Activated T-cell treated with anti-CD3 and anti-CD28 coated beads, Interleukin-2, amount 50 U/mL, for 72 hours (primary cell): ENCODE measurements at regions not wholly inside any gene's neighbourhood (a gene's known extent, or its start where the extent isn't known, plus 50 kb on each side); places are given as distances from the start of the nearest gene placed in this dataset.
"Not testable (repeated sequence)": the region's sequence is repeated elsewhere in the genome, so short reads cannot be mapped to it uniquely, and the experiment has no call there.

Experiments used
- ATAC-seq, 2 donors: fragments of 150-1000 bp; cut with Tn5 transposase; replicated peaks in 1 of 2; 2 replicates each; pipeline ENCODE4 v1.10.0; 2021; ENCODE audit warnings: moderate library complexity in 2 of 2, mild to moderate bottlenecking in 1 of 2
- DNase-seq, 2 donors: peaks; one replicate each; pipeline ENCODE4 v3.0.0; 2021 to 2022; ENCODE audit warnings: mixed read lengths in 1 of 2
- H3K27ac Mint-ChIP-seq: one replicate; pipeline ENCODE4 v1.8.0; 2022; ENCODE audit warnings: mild to moderate bottlenecking, moderate library complexity, mixed read lengths
- H3K27me3 Mint-ChIP-seq: one replicate; pipeline ENCODE4 v1.8.0; 2022; ENCODE audit warnings: low read depth, mixed read lengths
- H3K36me3 Mint-ChIP-seq, 2 donors: one replicate each; pipeline ENCODE4 v1.8.0; 2022; ENCODE audit warnings: mixed read lengths in 2 of 2, mild to moderate bottlenecking in 1 of 2; ENCODE audit not compliant: insufficient read depth in 2 of 2
- H3K4me1 Mint-ChIP-seq: one replicate; pipeline ENCODE4 v1.8.0; 2022; ENCODE audit warnings: low read depth, mixed read lengths
- H3K4me3 Mint-ChIP-seq, 2 donors: one replicate each; pipeline ENCODE4 v1.8.0; 2022; ENCODE audit warnings: mild to moderate bottlenecking in 2 of 2, mixed read lengths in 2 of 2, moderate library complexity in 2 of 2
- H3K9me3 Mint-ChIP-seq, 2 donors: one replicate each; pipeline ENCODE4 v1.8.0; 2022; ENCODE audit warnings: mixed read lengths in 2 of 2

DNA sequence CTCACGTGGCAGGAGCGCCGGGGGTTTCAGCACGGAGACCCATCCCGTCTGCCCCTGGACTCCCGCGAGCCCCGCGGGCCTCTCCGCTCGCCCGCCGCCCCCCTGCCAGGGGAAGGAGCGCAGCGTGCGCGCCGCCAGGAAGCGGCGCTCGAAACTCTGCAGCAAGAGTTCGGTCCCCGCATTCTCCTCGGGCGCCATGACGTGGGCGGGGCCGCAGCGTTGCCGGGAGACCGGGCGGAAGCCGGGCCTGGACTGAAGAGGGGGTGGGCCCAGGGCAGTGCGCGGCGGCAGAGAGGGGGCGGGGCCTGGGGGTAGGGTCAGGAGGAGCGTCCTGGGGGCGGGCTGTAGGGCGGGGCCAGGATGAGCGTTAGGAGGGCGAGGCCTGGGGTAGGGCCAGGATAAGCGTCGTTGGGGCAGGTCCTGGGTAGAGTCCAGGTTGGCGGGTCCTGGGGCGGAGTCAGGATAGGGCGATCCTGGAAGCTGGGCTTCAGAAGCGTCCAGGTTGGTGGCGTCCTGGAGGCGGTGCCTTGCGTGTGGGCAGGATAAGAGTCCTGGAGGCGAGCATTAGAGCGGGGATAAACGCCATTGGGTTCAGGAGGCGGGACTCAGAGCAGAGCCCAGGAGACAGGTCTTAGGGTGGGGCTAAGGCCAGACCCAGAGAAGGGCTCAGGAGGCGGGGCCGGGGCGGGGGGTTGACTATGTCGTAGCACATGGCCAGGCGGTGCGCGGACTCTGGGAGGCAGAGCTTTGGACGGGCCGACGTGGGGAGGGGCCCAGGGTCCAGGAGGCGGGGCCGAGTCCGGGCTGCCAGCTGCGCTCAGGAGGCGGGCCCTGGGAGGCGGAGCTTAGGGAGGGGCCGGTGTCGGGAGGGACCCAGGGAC, 229.0 kb upstream of the FRG2C start:
- not testable (repeated sequence) for H3K36me3 Mint-ChIP-seq, H3K27me3 Mint-ChIP-seq, H3K4me1 Mint-ChIP-seq, H3K9me3 Mint-ChIP-seq
- peak overlapping the region; percentile 94 to 98 for H3K4me3 Mint-ChIP-seq
- ATAC-seq (peak; percentile 100), DNase-seq (peak; percentile 91 to 96)
- peak overlapping the region; percentile 97 for H3K27ac Mint-ChIP-seq

DNA sequence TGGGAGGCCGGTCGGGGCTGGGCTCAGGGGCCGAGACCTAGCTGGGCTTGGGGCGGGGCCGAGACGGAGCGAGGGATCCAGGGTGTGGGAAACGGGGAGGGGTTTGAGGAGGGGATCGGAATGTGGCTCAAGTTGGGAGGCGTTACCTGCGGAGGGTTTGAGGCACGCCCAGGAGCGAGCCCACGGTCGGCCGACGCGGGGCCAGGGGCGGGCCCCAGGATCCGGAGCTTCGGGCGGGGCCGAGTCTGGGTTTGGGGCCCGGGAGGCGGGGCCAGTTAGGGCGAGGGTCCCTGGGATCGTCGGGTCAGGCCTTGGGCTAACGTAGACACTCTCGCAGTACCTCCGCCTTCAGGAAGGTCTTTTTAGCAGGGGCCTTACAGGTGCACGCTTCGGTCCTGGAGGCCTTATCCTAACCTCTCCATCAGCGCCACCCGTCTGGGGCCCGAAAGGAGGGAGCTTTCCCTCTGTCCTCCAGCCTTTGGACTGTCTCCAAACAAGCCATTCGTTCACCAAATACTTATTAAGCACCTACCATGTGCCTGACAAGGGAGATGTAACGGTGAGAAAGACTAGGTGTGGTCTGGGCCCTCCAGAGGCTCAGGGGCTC, 228.2 kb upstream of the FRG2C start:
- H3K4me1 Mint-ChIP-seq, H3K36me3 Mint-ChIP-seq, DNase-seq, H3K27me3 Mint-ChIP-seq, ATAC-seq, H3K9me3 Mint-ChIP-seq: not testable (repeated sequence)
- Mint-ChIP-seq H3K4me3 (peak overlapping the region; percentile 94 to 98), H3K27ac (peak overlapping the region; percentile 57)

DNA sequence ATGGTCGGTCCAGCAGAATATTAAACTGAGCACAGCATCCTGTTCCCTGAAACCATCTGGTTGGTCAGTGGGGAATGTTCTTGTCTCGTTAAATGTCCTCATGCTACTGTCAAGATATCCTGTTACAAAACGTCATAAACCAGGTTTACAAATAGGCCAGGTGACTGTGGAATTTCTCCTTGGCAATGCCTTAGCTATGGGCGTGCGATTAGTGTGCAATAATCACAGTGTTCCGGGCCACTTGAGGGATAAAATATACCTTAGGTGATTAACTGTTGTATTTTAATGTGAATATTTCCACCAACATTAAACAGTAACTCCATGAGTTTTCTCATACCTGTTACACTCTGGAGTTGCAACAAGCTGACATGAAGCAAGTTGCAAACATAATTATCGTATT, 223.1 kb upstream of the FRG2C start:
- not testable (repeated sequence) for DNase-seq, H3K27ac Mint-ChIP-seq, ATAC-seq, H3K36me3 Mint-ChIP-seq, H3K9me3 Mint-ChIP-seq, H3K4me1 Mint-ChIP-seq, H3K4me3 Mint-ChIP-seq, H3K27me3 Mint-ChIP-seq

DNA sequence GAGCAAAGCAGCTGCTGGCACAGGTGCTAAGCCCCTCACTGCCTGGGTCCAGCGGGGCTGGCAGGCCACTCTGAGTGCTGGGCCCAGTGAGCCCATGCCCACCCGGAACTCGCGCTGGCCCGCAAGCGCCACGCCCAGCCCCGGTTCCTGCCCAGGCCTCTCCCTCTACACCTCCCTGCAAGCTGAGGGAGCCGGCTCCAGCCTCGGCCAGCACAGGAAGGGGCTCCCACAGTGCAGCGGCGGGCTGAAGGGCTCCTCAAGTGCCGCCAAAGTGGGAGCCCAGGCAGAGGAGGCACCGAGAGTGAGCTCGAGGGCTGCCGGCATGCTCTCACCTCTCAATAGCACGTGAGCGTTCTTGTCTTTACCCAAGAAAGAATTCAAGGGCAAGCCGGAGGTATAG, 219.5 kb upstream of the FRG2C start:
- H3K4me3 Mint-ChIP-seq, H3K4me1 Mint-ChIP-seq, H3K27me3 Mint-ChIP-seq, H3K27ac Mint-ChIP-seq, H3K36me3 Mint-ChIP-seq, DNase-seq, H3K9me3 Mint-ChIP-seq, ATAC-seq: not testable (repeated sequence)

DNA sequence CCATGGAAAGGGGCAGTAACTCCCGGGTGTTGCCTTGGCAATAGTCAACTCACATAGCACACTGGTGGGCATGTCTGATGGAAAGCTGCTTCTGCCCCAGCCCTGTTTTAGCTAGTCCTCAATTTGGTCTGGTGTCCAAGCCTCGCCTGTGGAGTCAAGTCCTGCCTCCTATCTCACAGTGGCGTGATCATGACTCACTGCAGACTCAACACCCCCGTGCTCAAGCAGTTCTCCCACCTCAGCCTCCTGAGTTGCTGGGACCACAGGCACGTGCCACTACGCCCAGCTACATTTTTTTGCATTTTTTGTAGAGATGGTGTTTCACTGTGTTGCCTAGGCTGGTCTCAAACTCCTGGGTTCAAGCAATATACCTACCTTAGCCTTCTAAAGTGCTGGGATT, 218.9 kb upstream of the FRG2C start:
- ATAC-seq, H3K4me1 Mint-ChIP-seq, H3K9me3 Mint-ChIP-seq, H3K27me3 Mint-ChIP-seq, H3K36me3 Mint-ChIP-seq, DNase-seq, H3K4me3 Mint-ChIP-seq, H3K27ac Mint-ChIP-seq: not testable (repeated sequence)

DNA sequence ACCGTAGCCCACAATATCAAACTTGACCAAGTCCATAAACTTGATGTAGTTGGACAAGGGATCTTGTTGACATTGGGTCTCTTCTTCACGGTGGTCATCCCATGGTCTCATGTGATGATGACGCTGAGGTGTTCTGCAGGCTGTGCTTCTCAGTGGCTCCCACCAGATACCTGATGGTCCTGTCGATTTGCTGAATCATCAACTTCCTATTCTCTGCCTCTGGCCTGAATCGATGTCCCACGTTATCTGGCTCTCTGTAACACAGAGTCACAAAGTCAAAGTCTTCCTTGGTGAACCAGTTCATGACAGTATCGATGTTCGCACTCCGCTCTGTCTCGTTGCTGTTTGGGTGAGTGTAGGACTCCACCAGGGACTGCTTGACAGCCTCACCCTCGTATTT, 217.2 kb upstream of the FRG2C start:
- not testable (repeated sequence) for H3K27me3 Mint-ChIP-seq, H3K4me1 Mint-ChIP-seq, DNase-seq, H3K36me3 Mint-ChIP-seq, H3K9me3 Mint-ChIP-seq, H3K4me3 Mint-ChIP-seq, H3K27ac Mint-ChIP-seq, ATAC-seq

DNA sequence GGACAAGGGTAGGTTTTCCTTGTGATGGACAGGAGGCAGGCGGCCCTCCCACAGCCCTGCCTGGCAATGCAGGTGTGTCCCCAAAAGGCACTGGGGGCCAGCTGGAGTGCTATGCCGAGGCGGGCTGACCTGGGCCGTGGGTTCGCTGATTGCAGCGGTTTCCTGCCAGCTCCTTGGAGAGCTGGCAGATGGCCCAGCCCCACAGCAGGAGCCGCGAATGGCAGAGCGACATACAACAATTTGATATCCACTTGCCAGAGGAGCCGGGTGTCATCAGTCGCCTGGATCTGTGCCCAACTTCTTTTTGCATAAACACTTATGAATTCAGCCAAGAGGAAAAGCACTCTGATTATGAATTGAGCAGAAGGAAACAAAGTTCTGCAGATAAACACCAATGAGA, 210.8 kb upstream of the FRG2C start:
- H3K4me3 Mint-ChIP-seq, H3K9me3 Mint-ChIP-seq, H3K27ac Mint-ChIP-seq, H3K4me1 Mint-ChIP-seq, H3K27me3 Mint-ChIP-seq, H3K36me3 Mint-ChIP-seq, DNase-seq, ATAC-seq: not testable (repeated sequence)

DNA sequence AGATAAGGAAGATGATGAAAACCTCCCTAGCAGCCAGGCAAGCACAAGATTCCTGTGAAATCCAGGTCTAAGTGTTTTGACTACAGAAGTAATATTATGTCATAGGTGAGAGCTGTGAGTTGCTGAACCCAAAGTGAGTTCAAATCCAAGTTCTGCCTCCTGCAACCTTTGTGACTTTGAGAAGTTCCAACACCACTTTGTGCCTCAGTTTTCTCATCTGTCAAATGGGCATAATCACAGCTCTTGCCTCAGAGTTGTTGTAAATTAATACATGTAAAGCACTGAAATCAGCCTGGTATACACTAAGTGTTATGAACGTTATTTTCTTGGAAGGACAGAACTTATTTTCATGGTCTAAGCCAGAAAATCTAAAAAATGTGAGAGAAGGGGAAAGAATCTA, 210.3 kb upstream of the FRG2C start:
- not testable (repeated sequence) for H3K36me3 Mint-ChIP-seq, H3K9me3 Mint-ChIP-seq, H3K27me3 Mint-ChIP-seq, H3K4me1 Mint-ChIP-seq, DNase-seq, H3K4me3 Mint-ChIP-seq, ATAC-seq, H3K27ac Mint-ChIP-seq

DNA sequence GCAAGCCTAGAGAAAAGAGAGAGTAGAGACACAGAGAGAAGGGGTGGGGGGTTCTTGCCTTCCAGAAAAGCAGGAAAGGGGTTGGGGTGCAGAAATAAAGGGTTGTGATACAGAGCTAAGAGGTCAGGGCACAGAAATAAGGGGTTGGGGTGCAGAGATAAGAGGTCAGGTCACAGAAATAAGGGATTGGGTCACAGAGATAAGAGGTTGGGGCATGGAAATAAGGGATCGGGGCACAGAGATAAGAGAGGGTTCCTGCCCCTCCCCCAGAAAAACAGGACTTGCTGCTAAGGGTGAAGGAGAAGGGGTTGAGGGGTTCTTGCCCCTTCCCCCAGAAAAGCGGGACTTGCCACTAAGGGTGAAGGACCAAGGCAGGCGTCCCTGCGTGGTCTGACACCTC, 189.6 kb upstream of the FRG2C start:
- not testable (repeated sequence) for H3K4me3 Mint-ChIP-seq, ATAC-seq, H3K27me3 Mint-ChIP-seq, H3K27ac Mint-ChIP-seq, H3K4me1 Mint-ChIP-seq, H3K36me3 Mint-ChIP-seq, H3K9me3 Mint-ChIP-seq, DNase-seq

DNA sequence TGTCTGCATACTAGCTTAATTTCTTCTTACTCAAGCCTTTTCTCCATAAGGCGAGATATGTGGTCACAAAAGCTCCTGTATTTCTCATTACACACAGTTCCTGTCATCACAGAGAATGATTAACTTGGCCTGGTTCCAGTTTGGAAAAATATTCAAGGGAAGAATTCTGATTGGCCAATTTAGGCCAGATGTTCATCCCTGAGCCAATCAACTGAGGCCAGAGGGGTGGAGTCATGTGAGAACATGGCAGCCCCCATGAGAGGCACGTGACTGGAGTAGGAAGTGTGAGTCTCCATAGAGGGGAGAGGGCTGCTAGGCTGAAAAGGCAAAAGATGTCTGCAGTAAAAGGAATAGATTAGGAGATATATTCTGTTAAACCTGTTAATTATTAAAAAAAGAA, 167.5 kb upstream of the FRG2C start:
- DNase-seq, H3K4me1 Mint-ChIP-seq, H3K36me3 Mint-ChIP-seq, H3K27ac Mint-ChIP-seq, H3K4me3 Mint-ChIP-seq, H3K9me3 Mint-ChIP-seq, ATAC-seq, H3K27me3 Mint-ChIP-seq: not testable (repeated sequence)

DNA sequence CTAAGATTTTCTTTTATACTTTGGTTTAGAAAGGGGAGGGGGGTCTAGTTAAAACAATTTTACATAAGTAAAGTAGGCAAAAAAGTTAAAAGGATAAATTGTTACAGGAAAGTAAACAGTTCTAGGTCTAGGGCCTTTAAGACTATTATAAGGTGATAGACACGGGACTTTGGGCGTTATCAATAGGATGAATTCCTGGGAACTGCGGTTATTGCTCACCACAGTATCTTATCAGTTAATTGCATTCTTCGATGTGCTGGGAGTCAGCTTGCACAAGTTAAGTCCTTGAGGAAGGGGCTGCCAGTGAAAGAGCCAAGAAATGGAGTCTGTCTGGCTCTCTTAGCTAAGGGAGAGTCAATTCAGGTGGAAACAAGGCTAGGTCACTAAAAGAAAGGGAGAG, 163.8 kb upstream of the FRG2C start:
- ATAC-seq, H3K27me3 Mint-ChIP-seq, H3K4me1 Mint-ChIP-seq, H3K27ac Mint-ChIP-seq, H3K4me3 Mint-ChIP-seq, H3K36me3 Mint-ChIP-seq, DNase-seq: not testable (repeated sequence)
- peaks cover 0 to 15% of the 10 kb centered on the region in 2 donors for H3K9me3 Mint-ChIP-seq

DNA sequence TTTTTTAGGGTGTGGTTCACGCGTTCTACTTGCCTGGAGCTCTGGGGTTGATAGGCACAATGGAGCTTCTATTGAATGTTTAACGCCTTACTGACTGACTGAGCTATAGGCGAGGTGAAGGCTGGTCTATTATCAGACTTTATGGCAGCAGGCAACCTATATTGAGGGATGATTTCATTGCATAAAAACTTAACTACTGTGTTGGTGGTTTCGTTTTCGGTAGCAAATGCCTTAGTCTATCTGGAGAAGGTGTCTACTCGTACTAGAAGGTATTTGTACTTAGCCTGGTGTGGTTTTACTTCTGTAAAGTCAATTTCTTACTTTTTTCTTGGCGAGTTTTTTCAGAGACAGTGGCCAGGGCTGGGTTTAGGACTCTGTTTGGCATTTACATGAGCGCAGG, 162.0 kb upstream of the FRG2C start:
- H3K27ac Mint-ChIP-seq, DNase-seq, H3K4me3 Mint-ChIP-seq, H3K4me1 Mint-ChIP-seq, H3K36me3 Mint-ChIP-seq, H3K27me3 Mint-ChIP-seq, ATAC-seq: not testable (repeated sequence)
- peaks cover 0 to 16% of the 10 kb centered on the region in 2 donors for H3K9me3 Mint-ChIP-seq

DNA sequence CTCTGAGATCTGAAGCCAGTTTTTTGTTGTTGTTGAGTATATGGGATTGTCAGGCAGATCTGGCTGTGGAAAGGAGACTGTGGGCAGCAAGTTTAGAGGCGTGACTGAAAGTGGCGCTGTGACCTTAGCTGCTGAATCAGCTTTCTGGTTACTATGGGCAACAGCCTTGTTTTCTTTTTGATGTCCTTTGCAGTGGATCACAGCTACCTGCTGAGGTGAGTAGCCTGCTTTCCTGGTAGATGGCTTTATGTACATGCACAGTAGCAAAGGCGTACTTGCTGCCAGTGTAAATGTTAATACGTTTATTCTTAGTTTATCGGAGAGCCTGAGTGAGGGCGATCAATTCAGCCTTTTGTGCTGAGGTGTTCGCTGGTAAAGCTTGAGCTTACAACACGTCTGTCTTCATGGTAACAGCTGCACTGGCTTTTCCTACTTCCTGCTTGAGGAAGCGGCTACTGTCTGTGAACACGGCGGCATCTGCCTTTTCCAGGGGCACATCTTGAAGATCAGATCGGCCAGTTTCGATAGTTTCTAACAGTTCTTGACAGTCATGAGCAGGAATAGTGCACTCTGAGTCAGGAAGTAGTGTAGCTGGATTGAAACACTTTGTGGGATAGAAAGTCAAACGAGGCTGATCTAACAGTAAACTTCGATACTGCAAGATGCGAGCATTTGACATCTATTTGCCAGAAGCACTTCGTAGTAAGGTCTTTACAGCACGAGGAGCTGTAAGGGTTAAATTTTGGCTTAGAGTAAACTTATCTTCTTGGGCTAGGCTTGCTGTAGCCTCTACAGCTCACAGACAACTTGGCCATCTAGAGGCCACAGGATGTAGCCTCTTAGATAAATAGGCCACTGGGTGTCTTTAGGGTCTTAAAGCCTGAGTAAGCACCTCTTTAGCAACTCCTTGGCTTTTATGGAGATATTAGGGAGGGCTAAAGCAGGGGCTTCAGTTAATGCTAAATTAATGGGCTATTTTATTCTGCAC, 161.1 kb upstream of the FRG2C start:
- not testable (repeated sequence) for DNase-seq, H3K36me3 Mint-ChIP-seq, ATAC-seq, H3K27ac Mint-ChIP-seq, H3K27me3 Mint-ChIP-seq, H3K4me3 Mint-ChIP-seq, H3K4me1 Mint-ChIP-seq
- H3K9me3 Mint-ChIP-seq, result peaks cover 0 to 18% of the 10 kb centered on the region in 2 donors
